H1 (cell line): ENCODE measurements at regions not wholly inside any gene's neighbourhood (a gene's known extent, or its start where the extent isn't known, plus 50 kb on each side); places are given as distances from the start of the nearest gene placed in this dataset.

Experiments used
- CTCF ChIA-PET: fragments of 300-600 bp; sonication (Branson Sonifier 250); formaldehyde crosslinking; loops from one replicate; lab custom pipeline; 2021; ENCODE audit not compliant: partially characterized antibody; lab: Charles Lee
- POLR2A ChIA-PET: fragments of 300-600 bp; sonication (Branson Sonifier 250); formaldehyde crosslinking; loops from one replicate; lab custom pipeline; 2021; ENCODE audit warnings: inconsistent platforms; ENCODE audit not compliant: partially characterized antibody; lab: Charles Lee
- DNase-seq, 2 experiments: peaks; one replicate each; pipeline versions ENCODE4 v3.0.0 to v3.0.0-alpha.2; 2010 to 2022; ENCODE audit warnings: low spot score in 2 of 2, low read depth in 1 of 2, mixed read lengths in 1 of 2
- FAIRE-seq: peaks from 2 replicates; lab custom pipeline; 2011; peaks lifted over from hg19 to GRCh38; lab: Jason Lieb, UNC
- H2AFZ ChIP-seq: 2 replicates; pipeline ENCODE4 v1.8.1; 2012; ENCODE audit warnings: low read length, inconsistent platforms
- H2AK5ac ChIP-seq: 2 replicates; pipeline ENCODE4 v1.6.1; 2013; ENCODE audit warnings: low read depth, low read length
- H2BK120ac ChIP-seq: replicated peaks from 2 replicates; pipeline ENCODE3; 2013; ENCODE audit warnings: low read depth, low read length, inconsistent platforms
- H2BK12ac ChIP-seq: 2 replicates; pipeline ENCODE4 v1.6.1; 2013; ENCODE audit warnings: low read depth, low read length
- H2BK15ac ChIP-seq: 2 replicates; pipeline ENCODE4 v1.6.1; 2013; ENCODE audit warnings: low read length
- H2BK20ac ChIP-seq: 2 replicates; pipeline ENCODE4 v1.6.1; 2013; ENCODE audit warnings: low read length
- H2BK5ac ChIP-seq: 2 replicates; pipeline ENCODE4 v1.6.1; 2013; ENCODE audit warnings: low read depth, low read length
- H3K14ac ChIP-seq: 2 replicates; pipeline ENCODE4 v1.6.1; 2013; ENCODE audit warnings: inconsistent platforms; ENCODE audit not compliant: insufficient read length
- H3K18ac ChIP-seq: 2 replicates; pipeline ENCODE4 v1.6.1; 2013; ENCODE audit warnings: low read length; ENCODE audit errors: extremely low read depth
- H3K23ac ChIP-seq: 2 replicates; pipeline ENCODE4 v1.6.1; 2013; ENCODE audit warnings: inconsistent platforms; ENCODE audit not compliant: insufficient read length
- H3K23me2 ChIP-seq: 2 replicates; pipeline ENCODE4 v1.6.1; 2013; ENCODE audit warnings: low read depth, low read length
- H3K27ac ChIP-seq: 2 replicates; pipeline ENCODE4 v1.6.1; 2011; ENCODE audit warnings: low read depth, low read length, inconsistent platforms
- H3K27me3 ChIP-seq, 4 experiments: replicated peaks in 1 of 4; 1 replicate in 1 of 4; 2 replicates in 3 of 4; pipeline versions ENCODE4 v1.6.1 to v1.8.1; 2011 to 2013; ENCODE audit warnings: low read length in 3 of 4, mild to moderate bottlenecking in 3 of 4, inconsistent platforms in 2 of 4, mixed read lengths in 2 of 4, moderate library complexity in 1 of 4; ENCODE audit not compliant: control insufficient read depth in 3 of 4, insufficient read depth in 3 of 4; ENCODE audit errors: extremely low read depth in 1 of 4
- H3K36me3 ChIP-seq, 4 experiments: 2 replicates each; pipeline versions ENCODE4 v1.6.1 to v1.8.1; 2011 to 2013; ENCODE audit warnings: mild to moderate bottlenecking in 4 of 4, low read length in 3 of 4, moderate library complexity in 2 of 4, control low read depth in 1 of 4, inconsistent platforms in 1 of 4; ENCODE audit not compliant: insufficient read depth in 4 of 4, control insufficient read depth in 2 of 4
- H3K4ac ChIP-seq: replicated peaks from 2 replicates; pipeline ENCODE3; 2013; ENCODE audit warnings: low read length, low read depth, mixed read lengths, inconsistent platforms; ENCODE audit not compliant: insufficient read length
- H3K4me1 ChIP-seq, 4 experiments: replicated peaks in 1 of 4; 1 replicate in 1 of 4; 2 replicates in 3 of 4; pipeline versions ENCODE4 v1.6.1 to v1.8.1; 2011 to 2013; ENCODE audit warnings: low read length in 3 of 4, inconsistent platforms in 2 of 4, mixed read lengths in 1 of 4; ENCODE audit not compliant: insufficient read depth in 4 of 4, control insufficient read depth in 3 of 4
- H3K4me2 ChIP-seq, 2 experiments: 2 replicates each; pipeline versions ENCODE4 v1.6.1 to v1.8.1; 2011 to 2013; ENCODE audit warnings: low read depth in 2 of 2, low read length in 2 of 2, control low read depth in 1 of 2, inconsistent platforms in 1 of 2, mild to moderate bottlenecking in 1 of 2; ENCODE audit not compliant: insufficient read depth in 1 of 2
- H3K4me3 ChIP-seq, 4 experiments: fragments of 200-600, 300-600 bp in 1 of 4; sonication (generic), shearing (Covaris generic), sonication (Bioruptor Twin) in 1 of 4; 2 replicates each; pipeline versions ENCODE4 v1.5.1 to v1.8.1; 2011 to 2016; ENCODE audit warnings: low read length in 4 of 4, low read depth in 3 of 4, control low read depth in 2 of 4, inconsistent platforms in 2 of 4, mild to moderate bottlenecking in 2 of 4, mixed read lengths in 1 of 4, moderate library complexity in 1 of 4; ENCODE audit not compliant: insufficient read depth in 2 of 4; ENCODE audit errors: extremely low read depth in 1 of 4
- H3K56ac ChIP-seq: replicated peaks from 2 replicates; pipeline ENCODE3; 2013; ENCODE audit warnings: low read depth, mild to moderate bottlenecking, mixed read lengths, low read length, inconsistent platforms; ENCODE audit not compliant: insufficient read length
- H3K79me1 ChIP-seq: 2 replicates; pipeline ENCODE4 v1.6.1; 2013; ENCODE audit warnings: low read depth, low read length, control low read depth
- H3K79me2 ChIP-seq, 2 experiments: 2 replicates each; pipeline versions ENCODE4 v1.6.1 to v1.8.1; 2012 to 2013; ENCODE audit warnings: low read length in 2 of 2, mild to moderate bottlenecking in 2 of 2, inconsistent platforms in 1 of 2; ENCODE audit not compliant: insufficient read depth in 2 of 2, control insufficient read depth in 1 of 2
- H3K9ac ChIP-seq, 4 experiments: replicated peaks in 1 of 4; 1 replicate in 1 of 4; 2 replicates in 3 of 4; pipeline versions ENCODE4 v1.6.1 to v1.8.1; 2011 to 2013; ENCODE audit warnings: low read depth in 3 of 4, low read length in 3 of 4, control low read depth in 2 of 4, mild to moderate bottlenecking in 2 of 4, moderate library complexity in 2 of 4, inconsistent platforms in 1 of 4; ENCODE audit errors: extremely low read depth in 1 of 4
- H3K9me3 ChIP-seq, 2 experiments: 2 replicates each; pipeline versions ENCODE4 v1.6.1 to v1.8.1; 2012 to 2013; ENCODE audit warnings: mild to moderate bottlenecking in 2 of 2, moderate library complexity in 2 of 2, control low read depth in 1 of 2, inconsistent platforms in 1 of 2, low read depth in 1 of 2, low read length in 1 of 2, mixed read lengths in 1 of 2; ENCODE audit not compliant: insufficient read depth in 2 of 2
- H4K20me1 ChIP-seq, 2 experiments: replicated peaks in 1 of 2; 2 replicates each; pipeline versions ENCODE3 to v1.8.1; 2011 to 2013; ENCODE audit warnings: inconsistent platforms in 2 of 2, low read length in 2 of 2, mild to moderate bottlenecking in 1 of 2; ENCODE audit not compliant: insufficient read depth in 2 of 2, control insufficient read depth in 1 of 2
- H4K5ac ChIP-seq: 2 replicates; pipeline ENCODE4 v1.6.1; 2013; ENCODE audit warnings: low read length, low read depth, mixed read lengths, inconsistent platforms; ENCODE audit not compliant: insufficient read length
- H4K8ac ChIP-seq: 2 replicates; pipeline ENCODE4 v1.8.0; 2013; ENCODE audit warnings: mild to moderate bottlenecking, moderate library complexity, low read length, inconsistent platforms; ENCODE audit not compliant: insufficient read depth; ENCODE audit errors: extremely low read depth
- H4K91ac ChIP-seq: replicated peaks from 2 replicates; pipeline ENCODE3; 2013; ENCODE audit warnings: low read length, mixed read lengths, inconsistent platforms; ENCODE audit not compliant: insufficient read length
- POU5F1 ChIP-seq: IDR thresholded peaks from 2 replicates; pipeline ENCODE4 v1.6.1; 2011; ENCODE audit warnings: low read depth, mild to moderate bottlenecking, low read length, moderate library complexity
- SP4 ChIP-seq: IDR thresholded peaks from 2 replicates; pipeline ENCODE4 v1.6.1; 2012; ENCODE audit warnings: low read length, inconsistent platforms
- SRF ChIP-seq: IDR thresholded peaks from 2 replicates; pipeline ENCODE4 v1.6.1; 2011; ENCODE audit warnings: mild to moderate bottlenecking, low read depth, low read length, moderate library complexity
- TEAD4 ChIP-seq: IDR thresholded peaks from 2 replicates; pipeline ENCODE4 v1.6.1; 2012; ENCODE audit warnings: low read depth, low read length, inconsistent platforms, mixed read lengths
- ZNF274 ChIP-seq: IDR thresholded peaks from 2 replicates; pipeline ENCODE4 v1.7.0; 2012; ENCODE audit warnings: low read length, borderline replicate concordance; ENCODE audit errors: extremely low read depth
- WGBS, 2 experiments: shearing (Covaris generic) in 1 of 2; methylation state at CpG; one replicate each; pipeline versions ENCODE4 v1.1.6 to v1.1.7; 2013 to 2015; ENCODE audit warnings: low lambda C conversion rate in 2 of 2, mixed read lengths in 2 of 2, inconsistent platforms in 1 of 2, low coverage in 1 of 2, missing lambda C conversion rate in 1 of 2; ENCODE audit not compliant: insufficient replicate concordance in 2 of 2, insufficient coverage in 1 of 2, insufficient read length in 1 of 2; ENCODE audit errors: extremely low coverage in 1 of 2, missing lambda C conversion rate in 1 of 2; 5-methylcytosine and 5-hydroxymethylcytosine counted together

DNA sequence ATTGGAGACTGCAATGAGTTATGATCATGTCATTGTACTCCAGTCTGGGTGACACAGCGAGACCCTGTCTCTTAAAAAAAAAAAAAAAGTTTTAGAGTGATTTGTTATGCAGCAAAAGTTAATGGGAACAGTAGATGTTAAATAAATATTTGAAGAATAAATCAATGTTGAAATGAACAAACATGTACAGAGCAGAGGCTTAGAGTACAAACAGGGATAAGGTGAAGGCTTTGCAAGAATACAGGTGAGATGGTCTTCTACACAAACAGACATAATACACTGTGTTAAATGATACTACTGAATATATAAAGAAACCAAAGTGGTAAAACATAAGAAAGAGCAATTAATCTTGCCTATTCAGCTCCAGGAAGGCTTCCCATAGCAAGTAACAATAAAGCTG, 265.4 kb downstream of the CNTN3 start:
- H4K20me1 ChIP-seq: no peaks in the 10 kb centered on the region
- no peak overlapping the region for H2BK5ac ChIP-seq
- CTCF ChIA-PET: interaction anchor here (0.5 kb wide), 1 partner anchor 1158 kb away, joined by 3 read pairs; no protein-coding TSS in a partner anchor
- no peaks in the 10 kb centered on the region for H3K27me3 ChIP-seq
- H2BK12ac ChIP-seq: no peak overlapping the region
- TF ChIP-seq POU5F1 (no peak), SRF (no peak), TEAD4 (no peak), ZNF274 (no peak), SP4 (no peak)
- TF ChIP-seq, all 59 proteins: peak for 0
- H3K14ac ChIP-seq: no peak overlapping the region
- DNase-seq: no peak
- no peak overlapping the region for H3K4me3 ChIP-seq
- H2BK20ac ChIP-seq: no peak overlapping the region
- H4K8ac ChIP-seq: no peak overlapping the region
- WGBS, 2 experiments: 100% methylated on average over 1 of the region's 1 CpG; no CpG with 5 or more reads in 1 of the 2 experiments
- H4K91ac ChIP-seq: no peak overlapping the region
- H3K4ac ChIP-seq: no peak overlapping the region
- no peaks in the 10 kb centered on the region for H3K79me1 ChIP-seq
- no peaks in the 10 kb centered on the region for H3K4me1 ChIP-seq
- H3K23me2 ChIP-seq: no peaks in the 10 kb centered on the region
- no peaks in the 10 kb centered on the region; a peak in 1 of 4 replicates for H3K9me3 ChIP-seq
- no peaks in the 10 kb centered on the region for H3K36me3 ChIP-seq
- no peak overlapping the region for H3K56ac ChIP-seq
- POLR2A ChIA-PET: no interaction called here
- no peak overlapping the region for H2BK15ac ChIP-seq
- no peak overlapping the region for H2AFZ ChIP-seq
- no peaks in the 10 kb centered on the region for H3K79me2 ChIP-seq
- no peak overlapping the region for H3K27ac ChIP-seq
- no peak overlapping the region for H3K9ac ChIP-seq
- no peak overlapping the region for H3K18ac ChIP-seq
- no peak overlapping the region for H4K5ac ChIP-seq
- H3K23ac ChIP-seq: no peak overlapping the region
- FAIRE-seq: no peak
- H2AK5ac ChIP-seq: no peak overlapping the region
- H3K4me2 ChIP-seq: no peak overlapping the region
- no peak overlapping the region for H2BK120ac ChIP-seq
